ENCODE measurements at regions not wholly inside any gene's neighbourhood (a gene's known extent, or its start where the extent isn't known, plus 50 kb on each side); places are given as distances from the start of the nearest gene placed in this dataset.

DNA sequence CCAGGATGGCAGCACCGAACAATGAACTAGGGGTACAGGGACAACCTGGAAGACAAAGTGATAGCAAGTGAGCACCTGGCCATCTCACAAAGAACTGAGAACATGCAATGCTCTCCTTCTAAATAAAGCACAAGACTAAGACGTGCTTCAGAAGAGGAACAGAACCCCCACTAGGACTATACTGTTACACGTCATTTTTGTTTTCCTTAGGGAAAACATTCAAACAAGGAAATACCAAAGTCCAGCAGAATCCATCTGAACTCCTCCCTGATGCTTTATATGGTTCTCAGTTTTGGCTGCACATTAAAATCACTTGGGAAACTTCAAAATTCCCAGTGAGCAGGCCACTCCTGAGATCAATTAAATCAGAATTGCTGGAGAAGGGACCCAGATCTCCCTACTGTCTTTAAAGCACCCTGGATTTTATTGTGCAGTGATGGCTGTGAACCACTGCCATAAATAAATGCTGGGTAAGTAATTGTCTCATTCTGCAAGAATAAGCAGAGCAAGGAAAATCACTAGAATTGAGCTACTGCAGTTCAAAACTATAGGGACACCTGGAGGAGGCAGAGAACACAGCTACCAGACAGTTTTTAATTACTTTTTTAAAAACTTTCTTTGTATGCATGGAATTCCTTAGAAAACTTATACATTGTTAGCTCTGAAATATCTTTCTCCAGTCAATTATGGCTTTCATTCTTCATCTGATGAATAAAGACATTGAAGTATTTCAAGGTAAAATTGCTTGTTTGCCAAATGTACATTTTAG, 866.5 kb upstream of the GHITM start:
- no peak overlapping the region for H3K4me3 ChIP-seq (ENCODE audit: low read depth in 1 of 5, low read length in 5 of 5)
- H3K4me1 ChIP-seq (ENCODE audit: control insufficient read depth in 5 of 5, insufficient read depth in 5 of 5, low read length in 5 of 5): peaks cover 0 to 22% (median 10%) of the 10 kb centered on the region in 5 donors
- no peak overlapping the region for H3K27ac ChIP-seq (ENCODE audit: low read depth, low read length)
- H3K9me3 ChIP-seq (ENCODE audit: control insufficient read depth in 5 of 5, low read length in 5 of 5): no peaks in the 10 kb centered on the region
- H3K9ac ChIP-seq (ENCODE audit: low read length in 5 of 5): no peak overlapping the region
- H3K27me3 ChIP-seq (ENCODE audit: control insufficient read depth in 5 of 5, insufficient read depth in 4 of 5, low read length in 5 of 5): no peaks in the 10 kb centered on the region
- no peaks in the 10 kb centered on the region for H3K36me3 ChIP-seq (ENCODE audit: control insufficient read depth in 5 of 5, insufficient read depth in 5 of 5, low read length in 5 of 5)

GRCh38 chr10:83274088-83274487, 865.2 kb upstream of the GHITM start:
- H3K4me3 ChIP-seq (ENCODE audit: low read depth in 1 of 5, low read length in 5 of 5): peak overlapping the region in 3 of 5 donors; percentile 13 to 46 (median 34)
- no peaks in the 10 kb centered on the region for H3K36me3 ChIP-seq (ENCODE audit: control insufficient read depth in 5 of 5, insufficient read depth in 5 of 5, low read length in 5 of 5)
- H3K9ac ChIP-seq (ENCODE audit: low read length in 5 of 5): peak overlapping the region in 2 of 5 donors; percentile 4 to 24
- H3K4me1 ChIP-seq (ENCODE audit: control insufficient read depth in 5 of 5, insufficient read depth in 5 of 5, low read length in 5 of 5): peaks cover 0 to 22% (median 10%) of the 10 kb centered on the region in 5 donors
- no peak overlapping the region for H3K27ac ChIP-seq (ENCODE audit: low read depth, low read length)
- no peaks in the 10 kb centered on the region for H3K27me3 ChIP-seq (ENCODE audit: control insufficient read depth in 5 of 5, insufficient read depth in 4 of 5, low read length in 5 of 5)
- no peaks in the 10 kb centered on the region for H3K9me3 ChIP-seq (ENCODE audit: control insufficient read depth in 5 of 5, low read length in 5 of 5)

GRCh38 chr10:83276971-83277370, 862.3 kb upstream of the GHITM start:
- Histone ChIP-seq H3K27ac (ENCODE audit: low read depth, low read length) (no peak overlapping the region), H3K36me3 (ENCODE audit: control insufficient read depth in 5 of 5, insufficient read depth in 5 of 5, low read length in 5 of 5) (no peaks in the 10 kb centered on the region)

DNA sequence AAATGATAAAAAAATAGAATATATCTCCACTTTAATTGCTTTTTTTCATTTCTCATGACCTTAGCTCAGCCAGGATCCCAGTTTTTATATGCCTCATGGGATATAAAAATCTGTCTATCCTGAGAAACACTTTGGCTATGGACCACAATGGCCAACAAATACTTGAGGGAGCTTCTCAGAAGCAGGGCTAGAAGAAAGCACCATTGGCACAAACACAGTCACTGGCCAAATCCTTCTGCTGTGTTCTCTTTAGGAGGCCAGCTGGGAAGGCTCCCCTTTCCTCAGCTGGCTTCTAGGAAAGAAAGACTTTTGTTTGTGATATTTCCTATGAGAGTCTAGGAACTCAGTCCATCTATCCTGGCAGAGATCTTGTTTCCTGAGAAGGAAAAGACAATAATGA, 856.2 kb upstream of the GHITM start:
- H3K9me3 ChIP-seq (ENCODE audit: control insufficient read depth in 5 of 5, low read length in 5 of 5): peaks cover 0 to 6% (median 5%) of the 10 kb centered on the region in 5 donors
- no peaks in the 10 kb centered on the region for H3K36me3 ChIP-seq (ENCODE audit: control insufficient read depth in 5 of 5, insufficient read depth in 5 of 5, low read length in 5 of 5)
- peaks cover 0 to 3% (median 0%) of the 10 kb centered on the region in 5 donors for H3K4me1 ChIP-seq (ENCODE audit: control insufficient read depth in 5 of 5, insufficient read depth in 5 of 5, low read length in 5 of 5)
- H3K4me3 ChIP-seq (ENCODE audit: low read depth in 1 of 5, low read length in 5 of 5): no peak overlapping the region
- no peaks in the 10 kb centered on the region for H3K27me3 ChIP-seq (ENCODE audit: control insufficient read depth in 5 of 5, insufficient read depth in 4 of 5, low read length in 5 of 5)
- no peak overlapping the region for H3K27ac ChIP-seq (ENCODE audit: low read depth, low read length)
- H3K9ac ChIP-seq (ENCODE audit: low read length in 5 of 5): no peak overlapping the region

More at GRCh38 chr10:83276971-83277370, 862.3 kb upstream of the GHITM start:
- no peak overlapping the region for H3K9ac ChIP-seq (ENCODE audit: low read length in 5 of 5)
- H3K9me3 ChIP-seq (ENCODE audit: control insufficient read depth in 5 of 5, low read length in 5 of 5): no peaks in the 10 kb centered on the region
- H3K4me1 ChIP-seq (ENCODE audit: control insufficient read depth in 5 of 5, insufficient read depth in 5 of 5, low read length in 5 of 5): peaks cover 0 to 22% (median 10%) of the 10 kb centered on the region in 5 donors
- H3K4me3 ChIP-seq (ENCODE audit: low read depth in 1 of 5, low read length in 5 of 5): no peak overlapping the region
- no peaks in the 10 kb centered on the region for H3K27me3 ChIP-seq (ENCODE audit: control insufficient read depth in 5 of 5, insufficient read depth in 4 of 5, low read length in 5 of 5)

GRCh38 chr10:83287374-83287773, 851.9 kb upstream of the GHITM start:
- Histone ChIP-seq H3K9me3 (ENCODE audit: control insufficient read depth in 5 of 5, low read length in 5 of 5) (peaks cover 0 to 6% (median 5%) of the 10 kb centered on the region in 5 donors), H3K36me3 (ENCODE audit: control insufficient read depth in 5 of 5, insufficient read depth in 5 of 5, low read length in 5 of 5) (no peaks in the 10 kb centered on the region), H3K9ac (ENCODE audit: low read length in 5 of 5) (no peak overlapping the region), H3K4me3 (ENCODE audit: low read depth in 1 of 5, low read length in 5 of 5) (no peak overlapping the region), H3K27me3 (ENCODE audit: control insufficient read depth in 5 of 5, insufficient read depth in 4 of 5, low read length in 5 of 5) (no peaks in the 10 kb centered on the region), H3K4me1 (ENCODE audit: control insufficient read depth in 5 of 5, insufficient read depth in 5 of 5, low read length in 5 of 5) (peaks cover 0 to 3% (median 0%) of the 10 kb centered on the region in 5 donors), H3K27ac (ENCODE audit: low read depth, low read length) (no peak overlapping the region)

DNA sequence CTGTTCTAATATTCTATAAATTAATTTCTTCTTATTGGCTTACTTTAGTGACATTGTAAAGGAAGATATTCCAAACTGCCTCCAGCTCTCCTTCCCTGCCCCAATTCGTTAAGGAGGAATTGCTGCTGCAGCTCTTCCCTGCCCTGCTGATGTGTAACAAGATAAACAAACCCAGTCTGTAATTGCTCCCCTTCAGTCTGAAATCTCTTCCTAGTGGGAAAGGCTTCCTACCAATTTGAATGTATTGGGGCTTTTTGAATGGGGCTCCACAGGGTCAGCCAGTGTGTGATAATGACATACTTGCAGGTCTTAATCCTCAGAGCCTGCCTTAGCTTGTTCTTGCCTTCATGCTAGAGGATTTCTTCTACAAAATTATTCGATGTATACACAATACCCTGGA, 849.9 kb upstream of the GHITM start:
- H3K4me1 ChIP-seq (ENCODE audit: control insufficient read depth in 5 of 5, insufficient read depth in 5 of 5, low read length in 5 of 5): no peaks in the 10 kb centered on the region
- H3K4me3 ChIP-seq (ENCODE audit: low read depth in 1 of 5, low read length in 5 of 5): no peak overlapping the region
- no peak overlapping the region for H3K27ac ChIP-seq (ENCODE audit: low read depth, low read length)
- H3K9me3 ChIP-seq (ENCODE audit: control insufficient read depth in 5 of 5, low read length in 5 of 5): peaks cover 0 to 6% (median 5%) of the 10 kb centered on the region in 5 donors
- no peak overlapping the region for H3K9ac ChIP-seq (ENCODE audit: low read length in 5 of 5)
- no peaks in the 10 kb centered on the region for H3K36me3 ChIP-seq (ENCODE audit: control insufficient read depth in 5 of 5, insufficient read depth in 5 of 5, low read length in 5 of 5)
- H3K27me3 ChIP-seq (ENCODE audit: control insufficient read depth in 5 of 5, insufficient read depth in 4 of 5, low read length in 5 of 5): no peaks in the 10 kb centered on the region

DNA sequence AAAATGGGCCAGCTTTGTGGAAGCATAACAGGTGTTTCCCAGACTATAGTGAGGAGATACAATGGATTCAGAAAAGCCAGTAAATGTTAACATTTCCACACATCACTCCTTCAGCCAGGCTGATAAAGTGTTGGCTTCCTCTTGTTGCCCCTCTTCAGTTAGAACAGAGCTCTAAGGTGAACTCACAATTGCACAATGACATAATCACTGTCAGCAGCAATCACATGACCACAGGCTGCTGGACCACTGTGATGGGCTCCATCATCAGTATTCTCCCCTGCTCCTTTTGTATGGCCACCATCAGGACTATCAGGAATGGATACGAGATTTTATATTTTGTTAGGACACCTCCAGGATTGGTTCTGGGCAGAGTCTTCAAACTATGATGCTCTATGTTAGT, 849.4 kb upstream of the GHITM start:
- H3K27ac ChIP-seq (ENCODE audit: low read depth, low read length): no peak overlapping the region
- no peak overlapping the region for H3K9ac ChIP-seq (ENCODE audit: low read length in 5 of 5)
- peaks cover 0 to 6% (median 5%) of the 10 kb centered on the region in 5 donors for H3K9me3 ChIP-seq (ENCODE audit: control insufficient read depth in 5 of 5, low read length in 5 of 5)
- no peaks in the 10 kb centered on the region for H3K27me3 ChIP-seq (ENCODE audit: control insufficient read depth in 5 of 5, insufficient read depth in 4 of 5, low read length in 5 of 5)
- H3K36me3 ChIP-seq (ENCODE audit: control insufficient read depth in 5 of 5, insufficient read depth in 5 of 5, low read length in 5 of 5): no peaks in the 10 kb centered on the region
- no peaks in the 10 kb centered on the region for H3K4me1 ChIP-seq (ENCODE audit: control insufficient read depth in 5 of 5, insufficient read depth in 5 of 5, low read length in 5 of 5)
- H3K4me3 ChIP-seq (ENCODE audit: low read depth in 1 of 5, low read length in 5 of 5): no peak overlapping the region

DNA sequence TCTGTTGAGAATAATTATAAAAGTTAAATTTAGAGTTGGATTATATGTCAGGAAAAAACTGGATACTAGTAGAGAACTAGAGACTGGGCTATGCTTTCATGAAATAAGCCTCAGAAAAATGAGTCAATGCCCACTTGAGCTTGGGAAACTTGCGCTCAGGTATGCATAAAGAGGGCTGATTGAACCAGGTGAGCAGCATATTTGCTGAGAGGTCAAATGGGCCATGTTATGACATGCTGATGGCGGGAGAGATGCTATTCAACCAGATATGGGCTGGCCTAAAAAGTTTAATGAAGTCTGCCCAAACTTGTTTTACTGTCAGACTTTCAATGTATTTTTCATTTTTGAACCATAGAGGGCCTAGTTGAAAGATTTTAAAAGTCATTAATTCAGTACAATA, 837.6 kb upstream of the GHITM start:
- Histone ChIP-seq H3K27me3 (ENCODE audit: control insufficient read depth in 5 of 5, insufficient read depth in 4 of 5, low read length in 5 of 5) (no peaks in the 10 kb centered on the region), H3K9me3 (ENCODE audit: control insufficient read depth in 5 of 5, low read length in 5 of 5) (no peaks in the 10 kb centered on the region), H3K36me3 (ENCODE audit: control insufficient read depth in 5 of 5, insufficient read depth in 5 of 5, low read length in 5 of 5) (no peaks in the 10 kb centered on the region), H3K9ac (ENCODE audit: low read length in 5 of 5) (no peak overlapping the region), H3K4me3 (ENCODE audit: low read depth in 1 of 5, low read length in 5 of 5) (no peak overlapping the region), H3K27ac (ENCODE audit: low read depth, low read length) (no peak overlapping the region), H3K4me1 (ENCODE audit: control insufficient read depth in 5 of 5, insufficient read depth in 5 of 5, low read length in 5 of 5) (no peaks in the 10 kb centered on the region)

GRCh38 chr10:83302623-83303022, 836.7 kb upstream of the GHITM start:
- Histone ChIP-seq H3K27ac (ENCODE audit: low read depth, low read length) (no peak overlapping the region), H3K4me1 (ENCODE audit: control insufficient read depth in 5 of 5, insufficient read depth in 5 of 5, low read length in 5 of 5) (no peaks in the 10 kb centered on the region), H3K4me3 (ENCODE audit: low read depth in 1 of 5, low read length in 5 of 5) (no peak overlapping the region), H3K27me3 (ENCODE audit: control insufficient read depth in 5 of 5, insufficient read depth in 4 of 5, low read length in 5 of 5) (no peaks in the 10 kb centered on the region), H3K9ac (ENCODE audit: low read length in 5 of 5) (no peak overlapping the region), H3K36me3 (ENCODE audit: control insufficient read depth in 5 of 5, insufficient read depth in 5 of 5, low read length in 5 of 5) (no peaks in the 10 kb centered on the region), H3K9me3 (ENCODE audit: control insufficient read depth in 5 of 5, low read length in 5 of 5) (no peaks in the 10 kb centered on the region)

- Histone ChIP-seq H3K4me3 (ENCODE audit: low read depth in 1 of 5, low read length in 5 of 5) (no peak overlapping the region), H3K9ac (ENCODE audit: low read length in 5 of 5) (no peak overlapping the region), H3K4me1 (ENCODE audit: control insufficient read depth in 5 of 5, insufficient read depth in 5 of 5, low read length in 5 of 5) (no peaks in the 10 kb centered on the region), H3K27me3 (ENCODE audit: control insufficient read depth in 5 of 5, insufficient read depth in 4 of 5, low read length in 5 of 5) (no peaks in the 10 kb centered on the region), H3K36me3 (ENCODE audit: control insufficient read depth in 5 of 5, insufficient read depth in 5 of 5, low read length in 5 of 5) (no peaks in the 10 kb centered on the region), H3K9me3 (ENCODE audit: control insufficient read depth in 5 of 5, low read length in 5 of 5) (no peaks in the 10 kb centered on the region), H3K27ac (ENCODE audit: low read depth, low read length) (no peak overlapping the region)
Observed at GRCh38 chr10:83310688-83311087, 828.6 kb upstream of the GHITM start.

Data from subcutaneous abdominal adipose tissue (tissue), 5 donors.